ENCODE measurements at regions not wholly inside any gene's neighbourhood (a gene's known extent, or its start where the extent isn't known, plus 50 kb on each side); places are given as distances from the start of the nearest gene placed in this dataset.

- TF ChIP-seq CTCF (IDR thresholded peaks at IDR 0.05) (peak; percentile 26 to 65 (median 50)), POLR2A (IDR thresholded peaks at IDR 0.05) (no peak)
Measured at GRCh38 chr6:90940812-90941481, 354.1 kb upstream of the MAP3K7 start.
